OCI-LY3 (cell line): ENCODE measurements at regions not wholly inside any gene's neighbourhood (a gene's known extent, or its start where the extent isn't known, plus 50 kb on each side); places are given as distances from the start of the nearest gene placed in this dataset.
"Not testable (repeated sequence)": the region's sequence is repeated elsewhere in the genome, so short reads cannot be mapped to it uniquely, and the experiment has no call there.

ENCODE experiments used
- EZH2phosphoT487 ChIP-seq: fragments of 200-600 bp; shearing (Covaris generic); IDR thresholded peaks from 2 replicates; pipeline ENCODE4 v1.6.1; 2018; ENCODE audit warnings: antibody characterized with exemption, mixed run types, low read depth
- TF ChIP-seq, protein P1 (sequence below): fragments of 200-600, 300-600 bp; sonication (generic); IDR thresholded peaks from 2 replicates; pipeline ENCODE4 v1.5.1; 2014; ENCODE audit warnings: antibody characterized with exemption, low read length, low read depth

DNA sequence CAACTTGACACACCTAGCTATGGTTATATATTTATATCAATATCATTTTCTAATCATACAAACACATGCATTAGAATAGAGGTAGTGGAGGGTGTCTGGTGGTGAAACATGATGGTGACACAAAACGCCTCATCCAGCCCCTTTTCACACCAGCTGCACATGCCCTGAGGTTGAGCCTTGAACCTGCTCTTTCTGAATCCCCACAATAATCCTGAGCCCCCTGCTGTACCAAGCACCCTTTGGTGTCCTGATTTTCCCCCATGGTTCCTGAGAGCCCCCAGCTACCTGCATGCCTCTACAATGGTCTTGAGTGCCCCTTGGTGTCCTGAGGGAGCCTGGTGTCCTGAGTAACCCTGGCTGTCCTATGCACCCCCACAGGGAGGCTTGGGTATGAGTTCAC is 840.6 kb downstream of the TMEM121 start:
- TF ChIP-seq, protein P1, sequence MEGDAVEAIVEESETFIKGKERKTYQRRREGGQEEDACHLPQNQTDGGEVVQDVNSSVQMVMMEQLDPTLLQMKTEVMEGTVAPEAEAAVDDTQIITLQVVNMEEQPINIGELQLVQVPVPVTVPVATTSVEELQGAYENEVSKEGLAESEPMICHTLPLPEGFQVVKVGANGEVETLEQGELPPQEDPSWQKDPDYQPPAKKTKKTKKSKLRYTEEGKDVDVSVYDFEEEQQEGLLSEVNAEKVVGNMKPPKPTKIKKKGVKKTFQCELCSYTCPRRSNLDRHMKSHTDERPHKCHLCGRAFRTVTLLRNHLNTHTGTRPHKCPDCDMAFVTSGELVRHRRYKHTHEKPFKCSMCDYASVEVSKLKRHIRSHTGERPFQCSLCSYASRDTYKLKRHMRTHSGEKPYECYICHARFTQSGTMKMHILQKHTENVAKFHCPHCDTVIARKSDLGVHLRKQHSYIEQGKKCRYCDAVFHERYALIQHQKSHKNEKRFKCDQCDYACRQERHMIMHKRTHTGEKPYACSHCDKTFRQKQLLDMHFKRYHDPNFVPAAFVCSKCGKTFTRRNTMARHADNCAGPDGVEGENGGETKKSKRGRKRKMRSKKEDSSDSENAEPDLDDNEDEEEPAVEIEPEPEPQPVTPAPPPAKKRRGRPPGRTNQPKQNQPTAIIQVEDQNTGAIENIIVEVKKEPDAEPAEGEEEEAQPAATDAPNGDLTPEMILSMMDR: not testable (repeated sequence)
- not testable (repeated sequence) for TF ChIP-seq EZH2phosphoT487
